ENCODE measurements at regions not wholly inside any gene's neighbourhood (a gene's known extent, or its start where the extent isn't known, plus 50 kb on each side); places are given as distances from the start of the nearest gene placed in this dataset.

- no peak overlapping the region for H3K4me3 ChIP-seq (ENCODE audit: severe bottlenecking)
- no peaks in the 10 kb centered on the region for H3K9me3 ChIP-seq (ENCODE audit: severe bottlenecking)
- TF ChIP-seq, protein P1, sequence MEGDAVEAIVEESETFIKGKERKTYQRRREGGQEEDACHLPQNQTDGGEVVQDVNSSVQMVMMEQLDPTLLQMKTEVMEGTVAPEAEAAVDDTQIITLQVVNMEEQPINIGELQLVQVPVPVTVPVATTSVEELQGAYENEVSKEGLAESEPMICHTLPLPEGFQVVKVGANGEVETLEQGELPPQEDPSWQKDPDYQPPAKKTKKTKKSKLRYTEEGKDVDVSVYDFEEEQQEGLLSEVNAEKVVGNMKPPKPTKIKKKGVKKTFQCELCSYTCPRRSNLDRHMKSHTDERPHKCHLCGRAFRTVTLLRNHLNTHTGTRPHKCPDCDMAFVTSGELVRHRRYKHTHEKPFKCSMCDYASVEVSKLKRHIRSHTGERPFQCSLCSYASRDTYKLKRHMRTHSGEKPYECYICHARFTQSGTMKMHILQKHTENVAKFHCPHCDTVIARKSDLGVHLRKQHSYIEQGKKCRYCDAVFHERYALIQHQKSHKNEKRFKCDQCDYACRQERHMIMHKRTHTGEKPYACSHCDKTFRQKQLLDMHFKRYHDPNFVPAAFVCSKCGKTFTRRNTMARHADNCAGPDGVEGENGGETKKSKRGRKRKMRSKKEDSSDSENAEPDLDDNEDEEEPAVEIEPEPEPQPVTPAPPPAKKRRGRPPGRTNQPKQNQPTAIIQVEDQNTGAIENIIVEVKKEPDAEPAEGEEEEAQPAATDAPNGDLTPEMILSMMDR (IDR thresholded peaks at IDR 0.05; ENCODE audit: poor library complexity, severe bottlenecking) = no peak
- DNase-seq (ENCODE audit: low spot score) = no peak
- H3K36me3 ChIP-seq (ENCODE audit: low read depth) = no peaks in the 10 kb centered on the region
- no peak for ATAC-seq (ENCODE audit: low read depth)
- no peaks in the 10 kb centered on the region for H3K4me1 ChIP-seq (ENCODE audit: insufficient read depth, poor library complexity, severe bottlenecking)
- H3K27me3 ChIP-seq (ENCODE audit: insufficient read depth, poor library complexity, severe bottlenecking) = no peaks in the 10 kb centered on the region
- H3K27ac ChIP-seq (ENCODE audit: poor library complexity, severe bottlenecking) = no peak overlapping the region
These were observed 276.7 kb upstream of the ACVR2A start for GRCh38 chr2:147568109-147568508.

DNA sequence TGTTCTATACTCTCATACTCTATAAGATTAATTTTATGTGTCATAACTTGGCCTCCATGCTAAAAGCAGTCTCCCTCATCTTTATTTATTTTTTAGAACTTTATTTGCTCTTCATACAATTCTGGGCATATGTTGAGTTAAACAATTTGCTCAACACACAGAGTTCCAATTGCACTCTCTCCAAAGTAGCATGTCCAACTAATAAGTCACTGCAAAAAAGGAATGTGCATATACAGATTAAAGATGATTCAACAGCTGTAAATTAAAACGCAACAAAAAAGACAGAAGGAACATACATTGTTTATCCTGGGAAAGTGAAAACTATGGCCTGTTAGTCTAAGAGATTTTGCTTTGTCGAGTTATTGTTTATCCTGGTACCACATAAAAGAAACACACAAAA is 277.7 kb upstream of the ACVR2A start:
- no peaks in the 10 kb centered on the region for H3K4me1 ChIP-seq (ENCODE audit: insufficient read depth, poor library complexity, severe bottlenecking)
- TF ChIP-seq, protein P1 (IDR thresholded peaks at IDR 0.05; ENCODE audit: poor library complexity, severe bottlenecking) = no peak
- H3K27me3 ChIP-seq (ENCODE audit: insufficient read depth, poor library complexity, severe bottlenecking) = no peaks in the 10 kb centered on the region
- no peaks in the 10 kb centered on the region for H3K9me3 ChIP-seq (ENCODE audit: severe bottlenecking)
- no peak overlapping the region for H3K27ac ChIP-seq (ENCODE audit: poor library complexity, severe bottlenecking)
- DNase-seq (ENCODE audit: low spot score) (no peak), ATAC-seq (ENCODE audit: low read depth) (no peak)
- H3K4me3 ChIP-seq (ENCODE audit: severe bottlenecking) = no peak overlapping the region
- no peaks in the 10 kb centered on the region for H3K36me3 ChIP-seq (ENCODE audit: low read depth)

DNA sequence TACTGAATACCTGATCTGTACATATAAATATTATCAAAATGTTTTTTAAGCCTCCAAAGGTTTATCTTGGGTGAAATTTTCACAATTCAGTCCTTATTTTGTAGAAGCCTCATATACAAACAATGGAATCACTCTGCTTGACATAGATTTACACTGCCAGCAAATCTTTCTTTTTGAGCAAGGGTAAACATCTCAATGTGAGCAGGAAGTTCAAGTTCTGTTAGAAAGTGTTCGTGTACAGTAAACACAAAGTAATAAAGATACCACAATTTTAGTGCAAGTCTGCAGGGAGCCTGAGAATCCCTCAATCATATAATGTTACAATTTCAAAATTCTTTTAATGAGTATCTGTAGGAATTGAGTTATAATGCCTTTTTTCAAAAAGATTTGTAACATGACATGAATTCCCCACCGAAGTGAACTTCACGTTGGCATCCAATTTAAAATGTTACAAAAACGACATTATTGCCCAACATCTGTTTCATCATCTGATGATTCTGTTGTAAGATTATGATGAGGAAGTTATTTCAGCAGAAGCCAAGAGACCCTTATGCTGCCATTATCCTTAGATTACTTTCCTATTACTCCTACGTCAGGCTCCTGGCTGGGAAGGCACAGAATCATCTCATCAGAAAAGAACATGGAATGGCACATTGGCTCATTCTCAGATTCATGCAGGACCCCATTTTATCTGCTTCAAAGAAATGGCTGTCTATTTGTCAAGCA is 283.9 kb upstream of the ACVR2A start:
- TF ChIP-seq, protein P1 (IDR thresholded peaks at IDR 0.05; ENCODE audit: poor library complexity, severe bottlenecking) = no peak
- no peak overlapping the region for H3K27ac ChIP-seq (ENCODE audit: poor library complexity, severe bottlenecking)
- no peak for ATAC-seq (ENCODE audit: low read depth)

DNA sequence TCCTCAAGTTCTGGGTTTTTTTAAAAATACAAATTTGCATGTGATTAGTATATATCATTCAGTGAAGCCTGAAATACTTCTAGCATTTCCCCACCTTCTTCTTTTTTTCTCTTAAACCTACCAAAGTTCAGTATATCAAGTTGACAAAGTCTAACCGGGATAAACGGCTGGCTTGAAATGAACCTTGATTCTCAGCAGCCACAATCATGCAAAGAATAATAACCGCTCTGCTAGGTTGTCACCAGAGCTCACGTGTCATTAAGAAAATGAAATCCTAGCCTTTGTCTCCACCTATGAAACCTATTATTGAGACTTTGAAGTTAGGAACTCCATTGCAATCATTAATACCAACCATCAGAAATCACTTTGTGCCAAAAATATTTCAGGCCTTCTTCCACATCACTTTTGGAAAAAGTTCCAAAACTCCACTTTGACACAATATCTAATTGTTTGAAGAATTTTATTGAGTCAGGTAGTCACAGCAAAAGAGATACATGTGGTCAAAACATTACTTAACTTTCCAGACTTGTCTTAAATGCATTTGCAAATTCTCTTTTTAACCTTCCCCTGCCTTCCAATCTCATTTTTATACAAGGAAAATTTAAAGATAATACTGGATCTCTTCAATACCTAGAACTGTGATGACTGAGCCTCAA is 285.6 kb upstream of the ACVR2A start:
- Histone ChIP-seq H3K9me3 (ENCODE audit: severe bottlenecking) (no peaks in the 10 kb centered on the region), H3K4me3 (ENCODE audit: severe bottlenecking) (no peak overlapping the region), H3K27me3 (ENCODE audit: insufficient read depth, poor library complexity, severe bottlenecking) (no peaks in the 10 kb centered on the region), H3K4me1 (ENCODE audit: insufficient read depth, poor library complexity, severe bottlenecking) (no peaks in the 10 kb centered on the region), H3K27ac (ENCODE audit: poor library complexity, severe bottlenecking) (no peak overlapping the region), H3K36me3 (ENCODE audit: low read depth) (no peaks in the 10 kb centered on the region)
- DNase-seq (ENCODE audit: low spot score) (no peak), ATAC-seq (ENCODE audit: low read depth) (no peak)
- TF ChIP-seq, protein P1 (IDR thresholded peaks at IDR 0.05; ENCODE audit: poor library complexity, severe bottlenecking) = no peak

More for the DNA sequence above, 283.9 kb upstream of the ACVR2A start:
- Histone ChIP-seq H3K27me3 (ENCODE audit: insufficient read depth, poor library complexity, severe bottlenecking) (no peaks in the 10 kb centered on the region), H3K9me3 (ENCODE audit: severe bottlenecking) (no peaks in the 10 kb centered on the region), H3K4me1 (ENCODE audit: insufficient read depth, poor library complexity, severe bottlenecking) (no peaks in the 10 kb centered on the region), H3K4me3 (ENCODE audit: severe bottlenecking) (no peak overlapping the region), H3K36me3 (ENCODE audit: low read depth) (no peaks in the 10 kb centered on the region)
- DNase-seq (ENCODE audit: low spot score) = no peak

DNA sequence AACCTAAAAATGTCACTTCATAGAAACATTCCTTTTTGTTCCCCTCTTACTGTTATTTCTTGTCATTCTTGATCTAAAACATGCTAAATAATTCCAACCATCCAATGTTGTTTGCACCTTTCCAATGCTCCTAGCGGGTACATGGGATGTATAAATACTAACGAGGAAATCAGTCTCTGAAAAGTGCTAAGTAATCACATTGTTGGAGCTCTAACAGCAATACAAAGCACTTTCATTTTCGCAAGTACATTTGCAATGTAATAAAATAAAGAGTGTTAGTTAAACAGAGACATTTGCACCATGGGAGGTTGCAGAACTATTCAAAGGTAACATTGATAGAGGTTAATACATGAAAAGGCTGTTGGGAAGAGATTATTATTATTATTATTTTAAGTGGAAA is 286.2 kb upstream of the ACVR2A start:
- TF ChIP-seq, protein P1 (IDR thresholded peaks at IDR 0.05; ENCODE audit: poor library complexity, severe bottlenecking) = no peak
- Histone ChIP-seq H3K4me3 (ENCODE audit: severe bottlenecking) (no peak overlapping the region), H3K27ac (ENCODE audit: poor library complexity, severe bottlenecking) (no peak overlapping the region), H3K27me3 (ENCODE audit: insufficient read depth, poor library complexity, severe bottlenecking) (no peaks in the 10 kb centered on the region), H3K9me3 (ENCODE audit: severe bottlenecking) (no peaks in the 10 kb centered on the region), H3K4me1 (ENCODE audit: insufficient read depth, poor library complexity, severe bottlenecking) (no peaks in the 10 kb centered on the region), H3K36me3 (ENCODE audit: low read depth) (no peaks in the 10 kb centered on the region)
- DNase-seq (ENCODE audit: low spot score) (no peak), ATAC-seq (ENCODE audit: low read depth) (no peak)

Measured in RWPE2 (cell line).